ENCODE measurements at regions not wholly inside any gene's neighbourhood (a gene's known extent, or its start where the extent isn't known, plus 50 kb on each side); places are given as distances from the start of the nearest gene placed in this dataset.
A peak's percentile ranks its signal among the peaks of the same experiment; 100 is the strongest.

DNA sequence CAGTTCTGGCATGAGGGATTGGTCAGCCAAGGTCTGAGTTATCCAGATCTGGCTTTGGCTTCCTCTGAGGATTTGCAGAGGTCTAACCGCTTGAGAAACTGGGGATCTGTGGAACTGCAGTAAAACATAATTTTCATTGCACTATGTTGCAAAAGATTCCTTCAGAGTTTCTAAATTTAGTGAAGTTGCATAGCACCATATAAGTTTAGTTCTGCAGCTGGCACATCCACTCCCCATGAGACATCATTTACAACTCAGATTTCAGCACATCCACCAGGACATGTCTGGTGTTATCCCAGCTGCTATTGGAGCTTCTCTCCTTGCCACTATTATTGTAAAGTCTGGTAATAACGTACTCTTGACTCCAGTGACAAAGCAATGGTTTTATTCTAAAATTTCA, 181.5 kb downstream of the CWF19L2 start:
- H3K9ac ChIP-seq (ENCODE audit: low read length), result no peak overlapping the region
- H3K27ac ChIP-seq (ENCODE audit: low read length), result no peak overlapping the region
- no peak overlapping the region for H3K4me3 ChIP-seq (ENCODE audit: low read length)
- no peaks in the 10 kb centered on the region for H3K27me3 ChIP-seq (ENCODE audit: low read length)
- no peak overlapping the region for H2AFZ ChIP-seq (ENCODE audit: low read length)
- H3K4me2 ChIP-seq (ENCODE audit: low read depth, low read length, poor library complexity, severe bottlenecking), result no peak overlapping the region
- no peaks in the 10 kb centered on the region for H3K9me2 ChIP-seq (replicated peaks; ENCODE audit: insufficient read depth, low read length)
- no peaks in the 10 kb centered on the region for H3K4me1 ChIP-seq (ENCODE audit: low read length)
- H4K20me1 ChIP-seq (ENCODE audit: insufficient read depth, low read depth, low read length), result no peaks in the 10 kb centered on the region
- H3K79me2 ChIP-seq (ENCODE audit: low read length), result no peaks in the 10 kb centered on the region
- no peaks in the 10 kb centered on the region for H3K36me3 ChIP-seq (ENCODE audit: insufficient read depth, low read length)
- no peaks in the 10 kb centered on the region for H3K9me3 ChIP-seq (ENCODE audit: low read length)
- no peak for DNase-seq

GRCh38 chr11:107275632-107276031, 182.0 kb downstream of the CWF19L2 start:
- no peak for DNase-seq
- no peak overlapping the region for H3K4me3 ChIP-seq (ENCODE audit: low read length)
- H3K27me3 ChIP-seq (ENCODE audit: low read length), result no peaks in the 10 kb centered on the region

GRCh38 chr11:107274138-107274537, 183.5 kb downstream of the CWF19L2 start:
- no peaks in the 10 kb centered on the region for H3K9me3 ChIP-seq (ENCODE audit: low read length)

More at GRCh38 chr11:107275632-107276031, 182.0 kb downstream of the CWF19L2 start:
- H4K20me1 ChIP-seq (ENCODE audit: insufficient read depth, low read depth, low read length), result no peaks in the 10 kb centered on the region
- H2AFZ ChIP-seq (ENCODE audit: low read length), result no peak overlapping the region
- H3K4me1 ChIP-seq (ENCODE audit: low read length), result no peaks in the 10 kb centered on the region
- H3K9ac ChIP-seq (ENCODE audit: low read length), result no peak overlapping the region
- no peaks in the 10 kb centered on the region for H3K9me2 ChIP-seq (replicated peaks; ENCODE audit: insufficient read depth, low read length)
- H3K27ac ChIP-seq (ENCODE audit: low read length), result no peak overlapping the region
- no peaks in the 10 kb centered on the region for H3K79me2 ChIP-seq (ENCODE audit: low read length)
- no peaks in the 10 kb centered on the region for H3K36me3 ChIP-seq (ENCODE audit: insufficient read depth, low read length)
- no peaks in the 10 kb centered on the region for H3K9me3 ChIP-seq (ENCODE audit: low read length)
- H3K4me2 ChIP-seq (ENCODE audit: low read depth, low read length, poor library complexity, severe bottlenecking), result no peak overlapping the region

GRCh38 chr11:107272561-107272960, 185.1 kb downstream of the CWF19L2 start:
- no peaks in the 10 kb centered on the region for H4K20me1 ChIP-seq (ENCODE audit: insufficient read depth, low read depth, low read length)
- no peaks in the 10 kb centered on the region for H3K27me3 ChIP-seq (ENCODE audit: low read length)
- H3K4me1 ChIP-seq (ENCODE audit: low read length), result no peaks in the 10 kb centered on the region
- H3K9ac ChIP-seq (ENCODE audit: low read length), result no peak overlapping the region
- H3K9me2 ChIP-seq (replicated peaks; ENCODE audit: insufficient read depth, low read length), result no peaks in the 10 kb centered on the region
- no peaks in the 10 kb centered on the region for H3K9me3 ChIP-seq (ENCODE audit: low read length)
- no peaks in the 10 kb centered on the region for H3K79me2 ChIP-seq (ENCODE audit: low read length)
- no peak for DNase-seq
- no peak overlapping the region for H2AFZ ChIP-seq (ENCODE audit: low read length)
- no peak overlapping the region for H3K4me3 ChIP-seq (ENCODE audit: low read length)
- no peak overlapping the region for H3K4me2 ChIP-seq (ENCODE audit: low read depth, low read length, poor library complexity, severe bottlenecking)
- no peak overlapping the region for H3K27ac ChIP-seq (ENCODE audit: low read length)
- no peaks in the 10 kb centered on the region for H3K36me3 ChIP-seq (ENCODE audit: insufficient read depth, low read length)

More at GRCh38 chr11:107274138-107274537, 183.5 kb downstream of the CWF19L2 start:
- no peaks in the 10 kb centered on the region for H3K36me3 ChIP-seq (ENCODE audit: insufficient read depth, low read length)
- H3K79me2 ChIP-seq (ENCODE audit: low read length), result no peaks in the 10 kb centered on the region
- no peak for DNase-seq
- H2AFZ ChIP-seq (ENCODE audit: low read length), result no peak overlapping the region
- no peaks in the 10 kb centered on the region for H4K20me1 ChIP-seq (ENCODE audit: insufficient read depth, low read depth, low read length)
- H3K4me2 ChIP-seq (ENCODE audit: low read depth, low read length, poor library complexity, severe bottlenecking), result no peak overlapping the region
- H3K27ac ChIP-seq (ENCODE audit: low read length), result no peak overlapping the region
- H3K9ac ChIP-seq (ENCODE audit: low read length), result no peak overlapping the region
- no peaks in the 10 kb centered on the region for H3K27me3 ChIP-seq (ENCODE audit: low read length)
- no peaks in the 10 kb centered on the region for H3K4me1 ChIP-seq (ENCODE audit: low read length)
- H3K9me2 ChIP-seq (replicated peaks; ENCODE audit: insufficient read depth, low read length), result no peaks in the 10 kb centered on the region
- H3K4me3 ChIP-seq (ENCODE audit: low read length), result no peak overlapping the region

DNA sequence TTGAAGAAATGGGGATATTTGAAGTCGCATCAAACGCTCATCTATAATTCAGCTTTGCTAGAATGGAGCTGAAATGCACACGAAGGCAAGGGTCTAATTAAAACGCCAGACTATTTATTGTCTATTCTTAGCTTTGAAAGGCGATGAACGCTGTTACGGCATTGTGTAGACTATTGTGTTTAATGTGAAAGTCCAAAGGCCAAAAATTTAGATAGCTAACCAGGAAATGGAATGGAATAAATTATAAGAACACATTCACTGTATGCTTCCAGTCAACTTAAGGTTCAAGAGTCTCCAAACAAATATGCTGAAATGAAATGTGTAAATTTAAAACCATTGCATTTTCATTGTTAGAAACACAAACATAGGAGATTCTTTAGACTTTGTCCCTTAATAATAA, 186.2 kb downstream of the CWF19L2 start:
- Histone ChIP-seq H3K9ac (ENCODE audit: low read length) (no peak overlapping the region), H3K4me2 (ENCODE audit: low read depth, low read length, poor library complexity, severe bottlenecking) (no peak overlapping the region), H3K9me3 (ENCODE audit: low read length) (no peaks in the 10 kb centered on the region), H4K20me1 (ENCODE audit: insufficient read depth, low read depth, low read length) (no peaks in the 10 kb centered on the region), H3K79me2 (ENCODE audit: low read length) (no peaks in the 10 kb centered on the region), H3K27ac (ENCODE audit: low read length) (no peak overlapping the region), H3K27me3 (ENCODE audit: low read length) (no peaks in the 10 kb centered on the region), H2AFZ (ENCODE audit: low read length) (no peak overlapping the region), H3K9me2 (replicated peaks; ENCODE audit: insufficient read depth, low read length) (no peaks in the 10 kb centered on the region), H3K4me1 (ENCODE audit: low read length) (no peaks in the 10 kb centered on the region), H3K36me3 (ENCODE audit: insufficient read depth, low read length) (no peaks in the 10 kb centered on the region), H3K4me3 (ENCODE audit: low read length) (no peak overlapping the region)
- DNase-seq, result no peak

DNA sequence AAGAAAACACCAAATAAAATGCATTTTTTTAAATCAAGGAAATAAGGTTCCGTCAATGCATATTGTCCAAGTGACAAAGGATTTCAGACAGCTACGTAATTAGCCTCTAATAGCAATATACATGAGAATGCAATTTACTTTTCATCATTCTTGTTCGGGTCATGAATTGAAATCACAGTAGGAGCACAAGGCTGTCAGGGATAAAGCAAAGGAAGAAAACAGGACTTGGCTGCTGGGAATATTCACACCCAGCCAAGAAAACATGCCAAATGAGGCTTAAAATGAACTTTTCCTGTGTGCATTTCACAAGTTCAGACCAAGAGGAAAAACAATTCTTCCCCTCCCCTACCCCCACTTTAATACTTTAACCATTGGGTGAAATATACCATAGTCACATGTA, 188.6 kb downstream of the CWF19L2 start:
- Histone ChIP-seq H3K79me2 (ENCODE audit: low read length) (no peaks in the 10 kb centered on the region), H3K4me1 (ENCODE audit: low read length) (peaks cover 8% of the 10 kb centered on the region), H2AFZ (ENCODE audit: low read length) (no peak overlapping the region), H3K36me3 (ENCODE audit: insufficient read depth, low read length) (no peaks in the 10 kb centered on the region), H3K27me3 (ENCODE audit: low read length) (no peaks in the 10 kb centered on the region), H3K4me2 (ENCODE audit: low read depth, low read length, poor library complexity, severe bottlenecking) (no peak overlapping the region), H4K20me1 (ENCODE audit: insufficient read depth, low read depth, low read length) (no peaks in the 10 kb centered on the region), H3K27ac (ENCODE audit: low read length) (no peak overlapping the region), H3K9me2 (replicated peaks; ENCODE audit: insufficient read depth, low read length) (no peaks in the 10 kb centered on the region), H3K4me3 (ENCODE audit: low read length) (no peak overlapping the region), H3K9ac (ENCODE audit: low read length) (no peak overlapping the region), H3K9me3 (ENCODE audit: low read length) (no peaks in the 10 kb centered on the region)
- DNase-seq, result no peak

- H3K27me3 ChIP-seq (ENCODE audit: low read length), result no peaks in the 10 kb centered on the region
- H3K79me2 ChIP-seq (ENCODE audit: low read length), result no peaks in the 10 kb centered on the region
- H2AFZ ChIP-seq (ENCODE audit: low read length), result no peak overlapping the region
- H3K4me2 ChIP-seq (ENCODE audit: low read depth, low read length, poor library complexity, severe bottlenecking), result no peak overlapping the region
- no peak overlapping the region for H3K27ac ChIP-seq (ENCODE audit: low read length)
- no peaks in the 10 kb centered on the region for H3K36me3 ChIP-seq (ENCODE audit: insufficient read depth, low read length)
- no peak overlapping the region for H3K9ac ChIP-seq (ENCODE audit: low read length)
- no peak overlapping the region for H3K4me3 ChIP-seq (ENCODE audit: low read length)
- H3K9me3 ChIP-seq (ENCODE audit: low read length), result no peaks in the 10 kb centered on the region
- peaks cover 8% of the 10 kb centered on the region for H3K4me1 ChIP-seq (ENCODE audit: low read length)
- no peaks in the 10 kb centered on the region for H4K20me1 ChIP-seq (ENCODE audit: insufficient read depth, low read depth, low read length)
- no peak for DNase-seq
- no peaks in the 10 kb centered on the region for H3K9me2 ChIP-seq (replicated peaks; ENCODE audit: insufficient read depth, low read length)
These were observed 191.2 kb downstream of the CWF19L2 start for GRCh38 chr11:107266455-107266854.

DNA sequence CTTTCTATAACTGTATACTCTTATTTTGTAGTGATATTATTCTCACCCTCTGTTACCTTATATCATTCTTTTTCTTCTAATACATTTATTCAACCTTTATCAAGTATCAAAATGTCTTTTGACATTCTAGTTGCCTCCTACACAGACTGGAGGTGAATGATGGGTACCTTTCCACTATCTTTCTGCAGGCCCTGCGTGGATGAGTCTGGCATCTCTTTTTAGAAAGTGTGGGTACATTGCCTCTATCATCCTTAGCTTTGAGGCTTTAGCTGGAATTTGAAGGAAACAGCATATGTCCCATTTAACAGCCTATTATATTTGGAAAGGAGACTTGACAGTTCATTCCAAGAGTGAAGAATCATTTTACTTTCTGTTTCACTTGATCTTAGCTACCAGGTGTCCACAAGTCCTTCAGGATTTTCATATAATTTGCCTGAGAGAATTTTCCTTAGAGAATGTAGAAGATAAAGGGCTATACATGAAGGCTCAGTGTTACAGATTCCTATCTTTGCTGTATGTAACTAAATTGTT, 192.0 kb downstream of the CWF19L2 start:
- no peaks in the 10 kb centered on the region for H3K36me3 ChIP-seq (ENCODE audit: insufficient read depth, low read length)
- H3K4me1 ChIP-seq (ENCODE audit: low read length), result peaks cover 8% of the 10 kb centered on the region
- no peaks in the 10 kb centered on the region for H3K79me2 ChIP-seq (ENCODE audit: low read length)
- H4K20me1 ChIP-seq (ENCODE audit: insufficient read depth, low read depth, low read length), result no peaks in the 10 kb centered on the region
- DNase-seq, result no peak
- no peak overlapping the region for H3K9ac ChIP-seq (ENCODE audit: low read length)
- no peak overlapping the region for H2AFZ ChIP-seq (ENCODE audit: low read length)
- H3K4me2 ChIP-seq (ENCODE audit: low read depth, low read length, poor library complexity, severe bottlenecking), result peak overlapping the region; percentile 3
- no peak overlapping the region for H3K4me3 ChIP-seq (ENCODE audit: low read length)
- H3K9me2 ChIP-seq (replicated peaks; ENCODE audit: insufficient read depth, low read length), result no peaks in the 10 kb centered on the region
- H3K9me3 ChIP-seq (ENCODE audit: low read length), result no peaks in the 10 kb centered on the region
- no peak overlapping the region for H3K27ac ChIP-seq (ENCODE audit: low read length)
- no peaks in the 10 kb centered on the region for H3K27me3 ChIP-seq (ENCODE audit: low read length)

All from Karpas-422 (cell line).